Skeletal muscle satellite cell (primary cell): ENCODE measurements at regions not wholly inside any gene's neighbourhood (a gene's known extent, or its start where the extent isn't known, plus 50 kb on each side); places are given as distances from the start of the nearest gene placed in this dataset.

Experiments used
- H3K27me3 ChIP-seq: 2 replicates; pipeline ENCODE4 v1.7.0; 2013; ENCODE audit warnings: low read length; ENCODE audit not compliant: control insufficient read depth, insufficient read depth
- H3K36me3 ChIP-seq: 2 replicates; pipeline ENCODE4 v1.7.0; 2013; ENCODE audit warnings: mild to moderate bottlenecking, control low read depth, low read length; ENCODE audit not compliant: insufficient read depth
- H3K4me1 ChIP-seq: 2 replicates; pipeline ENCODE4 v1.7.0; 2013; ENCODE audit warnings: low read length; ENCODE audit not compliant: control insufficient read depth, insufficient read depth
- H3K4me2 ChIP-seq: 2 replicates; pipeline ENCODE4 v1.7.0; 2013; ENCODE audit warnings: mild to moderate bottlenecking, low read length
- H3K4me3 ChIP-seq: 2 replicates; pipeline ENCODE4 v1.7.0; 2013; ENCODE audit warnings: low read length
- H3K9ac ChIP-seq: 2 replicates; pipeline ENCODE4 v1.7.0; 2013; ENCODE audit warnings: mild to moderate bottlenecking, low read depth, low read length, moderate library complexity
- H3K9me3 ChIP-seq: replicated peaks from 2 replicates; pipeline ENCODE4 v1.7.0; 2013; ENCODE audit warnings: mild to moderate bottlenecking, control low read depth, low read length

- Histone ChIP-seq H3K9me3 (peaks cover 18% of the 10 kb centered on the region), H3K9ac (no peak overlapping the region), H3K4me2 (no peak overlapping the region), H3K27me3 (no peaks in the 10 kb centered on the region), H3K4me3 (no peak overlapping the region), H3K36me3 (no peaks in the 10 kb centered on the region), H3K4me1 (no peaks in the 10 kb centered on the region)
These were observed 608.9 kb downstream of the IRX1 start for GRCh38 chr5:4204276-4205141.

GRCh38 chr5:4205398-4205797, 609.8 kb downstream of the IRX1 start:
- Histone ChIP-seq H3K36me3 (no peaks in the 10 kb centered on the region), H3K4me1 (no peaks in the 10 kb centered on the region), H3K27me3 (no peaks in the 10 kb centered on the region), H3K4me3 (no peak overlapping the region), H3K9me3 (peaks cover 21% of the 10 kb centered on the region), H3K9ac (no peak overlapping the region), H3K4me2 (no peak overlapping the region)

GRCh38 chr5:4206127-4206526, 610.5 kb downstream of the IRX1 start:
- H3K4me3 ChIP-seq = no peak overlapping the region
- H3K4me1 ChIP-seq = no peaks in the 10 kb centered on the region
- no peaks in the 10 kb centered on the region for H3K27me3 ChIP-seq
- H3K36me3 ChIP-seq = no peaks in the 10 kb centered on the region
- H3K9me3 ChIP-seq = peaks cover 17% of the 10 kb centered on the region
- H3K9ac ChIP-seq = no peak overlapping the region
- H3K4me2 ChIP-seq = no peak overlapping the region

GRCh38 chr5:4207486-4207885, 611.9 kb downstream of the IRX1 start:
- no peak overlapping the region for H3K9ac ChIP-seq
- H3K36me3 ChIP-seq = no peaks in the 10 kb centered on the region
- H3K27me3 ChIP-seq = no peaks in the 10 kb centered on the region
- H3K4me1 ChIP-seq = no peaks in the 10 kb centered on the region
- H3K9me3 ChIP-seq = peaks cover 17% of the 10 kb centered on the region
- no peak overlapping the region for H3K4me2 ChIP-seq
- no peak overlapping the region for H3K4me3 ChIP-seq

- Histone ChIP-seq H3K4me1 (no peaks in the 10 kb centered on the region), H3K9ac (no peak overlapping the region), H3K36me3 (no peaks in the 10 kb centered on the region), H3K9me3 (peaks cover 17% of the 10 kb centered on the region), H3K27me3 (no peaks in the 10 kb centered on the region), H3K4me3 (no peak overlapping the region), H3K4me2 (no peak overlapping the region)
These were observed 612.9 kb downstream of the IRX1 start for GRCh38 chr5:4208537-4208936.

GRCh38 chr5:4208996-4209395, 613.4 kb downstream of the IRX1 start:
- Histone ChIP-seq H3K9ac (no peak overlapping the region), H3K27me3 (no peaks in the 10 kb centered on the region), H3K36me3 (no peaks in the 10 kb centered on the region), H3K4me2 (no peak overlapping the region), H3K4me3 (no peak overlapping the region), H3K4me1 (no peaks in the 10 kb centered on the region), H3K9me3 (peaks cover 19% of the 10 kb centered on the region)

DNA sequence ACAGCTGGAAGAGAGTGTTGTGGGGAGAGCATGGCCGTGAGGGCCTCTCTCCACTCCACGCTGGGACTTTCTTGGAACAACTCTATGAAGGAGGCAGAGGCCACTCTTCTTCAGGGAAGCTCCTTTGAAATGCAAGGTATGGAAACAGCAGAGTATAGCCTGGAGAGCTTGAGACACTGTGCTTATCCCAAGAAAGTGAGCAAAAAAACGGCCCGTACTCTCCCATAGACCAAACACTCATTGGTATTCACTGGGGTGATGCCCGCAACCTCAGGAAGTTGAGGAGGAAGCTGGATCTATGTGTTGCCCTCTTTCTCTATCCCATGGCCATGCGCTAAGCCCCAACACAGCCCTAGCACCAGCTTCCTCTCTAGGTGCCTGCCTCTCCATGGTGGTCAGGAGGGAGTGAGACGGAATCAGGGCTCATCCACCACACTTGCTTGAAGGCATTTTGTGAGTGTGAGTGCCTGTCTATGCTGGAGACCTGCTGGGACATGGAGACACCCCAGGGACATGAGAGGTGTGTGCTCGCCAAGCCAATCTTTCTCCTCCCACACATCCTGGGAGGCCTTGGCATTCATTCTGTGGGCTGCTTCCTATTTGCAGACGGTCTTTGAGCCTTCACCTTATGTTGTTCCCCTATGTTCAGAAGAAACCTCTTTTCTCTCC, 616.6 kb downstream of the IRX1 start:
- no peak overlapping the region for H3K4me3 ChIP-seq
- peaks cover 22% of the 10 kb centered on the region for H3K9me3 ChIP-seq
- H3K9ac ChIP-seq = no peak overlapping the region
- H3K4me1 ChIP-seq = no peaks in the 10 kb centered on the region
- H3K36me3 ChIP-seq = no peaks in the 10 kb centered on the region
- H3K27me3 ChIP-seq = no peaks in the 10 kb centered on the region
- H3K4me2 ChIP-seq = no peak overlapping the region

- Histone ChIP-seq H3K4me2 (no peak overlapping the region), H3K9me3 (peaks cover 19% of the 10 kb centered on the region), H3K27me3 (no peaks in the 10 kb centered on the region), H3K4me1 (no peaks in the 10 kb centered on the region), H3K4me3 (no peak overlapping the region), H3K9ac (no peak overlapping the region), H3K36me3 (no peaks in the 10 kb centered on the region)
These were observed 617.6 kb downstream of the IRX1 start for GRCh38 chr5:4212981-4213819.

DNA sequence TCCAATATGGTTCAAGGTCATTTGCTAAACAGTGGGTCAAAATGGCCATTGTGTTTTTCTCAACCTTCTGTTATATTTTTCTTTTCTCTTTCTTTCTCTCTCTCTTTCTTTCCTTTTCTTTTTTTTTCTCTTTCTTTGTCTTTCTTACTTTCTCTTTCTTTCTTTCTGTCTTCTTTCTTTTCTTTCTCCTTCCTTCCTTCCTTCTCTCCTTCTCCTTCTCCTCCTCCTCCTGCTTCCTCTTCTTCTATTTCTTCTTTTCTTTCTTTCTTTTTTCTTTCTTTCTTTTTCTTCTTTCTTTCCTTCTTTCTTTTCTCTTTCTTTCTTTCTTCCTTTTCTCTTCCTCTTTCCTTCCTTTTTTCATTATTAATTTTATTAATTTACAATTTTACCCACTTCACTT, 619.5 kb downstream of the IRX1 start:
- no peak overlapping the region for H3K4me2 ChIP-seq
- no peak overlapping the region for H3K4me3 ChIP-seq
- H3K4me1 ChIP-seq = no peaks in the 10 kb centered on the region
- H3K36me3 ChIP-seq = no peaks in the 10 kb centered on the region
- peaks cover 6% of the 10 kb centered on the region for H3K9me3 ChIP-seq
- no peaks in the 10 kb centered on the region for H3K27me3 ChIP-seq
- no peak overlapping the region for H3K9ac ChIP-seq

GRCh38 chr5:4216142-4216541, 620.5 kb downstream of the IRX1 start:
- no peak overlapping the region for H3K4me3 ChIP-seq
- no peak overlapping the region for H3K4me2 ChIP-seq
- no peaks in the 10 kb centered on the region for H3K36me3 ChIP-seq
- H3K4me1 ChIP-seq = no peaks in the 10 kb centered on the region
- H3K9ac ChIP-seq = no peak overlapping the region
- no peaks in the 10 kb centered on the region for H3K27me3 ChIP-seq
- peaks cover 5% of the 10 kb centered on the region for H3K9me3 ChIP-seq

- Histone ChIP-seq H3K9ac (no peak overlapping the region), H3K27me3 (no peaks in the 10 kb centered on the region), H3K4me1 (no peaks in the 10 kb centered on the region), H3K36me3 (no peaks in the 10 kb centered on the region), H3K4me3 (no peak overlapping the region), H3K4me2 (no peak overlapping the region), H3K9me3 (no peaks in the 10 kb centered on the region)
These were observed 624.4 kb downstream of the IRX1 start for GRCh38 chr5:4220016-4220415.
